ENCODE measurements at regions not wholly inside any gene's neighbourhood (a gene's known extent, or its start where the extent isn't known, plus 50 kb on each side); places are given as distances from the start of the nearest gene placed in this dataset.

DNA sequence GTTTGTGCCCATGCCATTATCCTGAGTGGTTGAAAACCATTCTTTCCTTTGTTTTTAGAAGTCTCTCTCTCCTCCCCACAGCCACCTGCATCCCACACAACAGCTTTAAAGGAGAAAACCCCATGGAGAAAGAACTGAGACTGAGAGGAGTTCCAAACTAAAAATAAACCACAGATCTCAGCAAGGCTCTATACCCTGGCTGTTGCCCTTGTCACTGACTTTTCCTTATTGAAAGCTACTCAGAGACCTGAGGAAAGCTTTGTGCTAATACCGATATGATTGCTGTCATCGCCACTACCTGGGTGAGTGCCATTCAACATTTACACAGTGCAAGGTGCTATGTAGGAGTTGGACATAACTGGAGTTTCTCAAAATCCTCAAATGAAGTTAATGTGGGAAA, 55.5 kb upstream of the RASGRP1 start:
- TF ChIP-seq MYC (IDR thresholded peaks at IDR 0.05; ENCODE audit: borderline replicate concordance, low read length), result no peak
- TF ChIP-seq, protein P1, sequence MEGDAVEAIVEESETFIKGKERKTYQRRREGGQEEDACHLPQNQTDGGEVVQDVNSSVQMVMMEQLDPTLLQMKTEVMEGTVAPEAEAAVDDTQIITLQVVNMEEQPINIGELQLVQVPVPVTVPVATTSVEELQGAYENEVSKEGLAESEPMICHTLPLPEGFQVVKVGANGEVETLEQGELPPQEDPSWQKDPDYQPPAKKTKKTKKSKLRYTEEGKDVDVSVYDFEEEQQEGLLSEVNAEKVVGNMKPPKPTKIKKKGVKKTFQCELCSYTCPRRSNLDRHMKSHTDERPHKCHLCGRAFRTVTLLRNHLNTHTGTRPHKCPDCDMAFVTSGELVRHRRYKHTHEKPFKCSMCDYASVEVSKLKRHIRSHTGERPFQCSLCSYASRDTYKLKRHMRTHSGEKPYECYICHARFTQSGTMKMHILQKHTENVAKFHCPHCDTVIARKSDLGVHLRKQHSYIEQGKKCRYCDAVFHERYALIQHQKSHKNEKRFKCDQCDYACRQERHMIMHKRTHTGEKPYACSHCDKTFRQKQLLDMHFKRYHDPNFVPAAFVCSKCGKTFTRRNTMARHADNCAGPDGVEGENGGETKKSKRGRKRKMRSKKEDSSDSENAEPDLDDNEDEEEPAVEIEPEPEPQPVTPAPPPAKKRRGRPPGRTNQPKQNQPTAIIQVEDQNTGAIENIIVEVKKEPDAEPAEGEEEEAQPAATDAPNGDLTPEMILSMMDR (IDR thresholded peaks at IDR 0.05), result no peak
- TF ChIP-seq, protein P2, sequence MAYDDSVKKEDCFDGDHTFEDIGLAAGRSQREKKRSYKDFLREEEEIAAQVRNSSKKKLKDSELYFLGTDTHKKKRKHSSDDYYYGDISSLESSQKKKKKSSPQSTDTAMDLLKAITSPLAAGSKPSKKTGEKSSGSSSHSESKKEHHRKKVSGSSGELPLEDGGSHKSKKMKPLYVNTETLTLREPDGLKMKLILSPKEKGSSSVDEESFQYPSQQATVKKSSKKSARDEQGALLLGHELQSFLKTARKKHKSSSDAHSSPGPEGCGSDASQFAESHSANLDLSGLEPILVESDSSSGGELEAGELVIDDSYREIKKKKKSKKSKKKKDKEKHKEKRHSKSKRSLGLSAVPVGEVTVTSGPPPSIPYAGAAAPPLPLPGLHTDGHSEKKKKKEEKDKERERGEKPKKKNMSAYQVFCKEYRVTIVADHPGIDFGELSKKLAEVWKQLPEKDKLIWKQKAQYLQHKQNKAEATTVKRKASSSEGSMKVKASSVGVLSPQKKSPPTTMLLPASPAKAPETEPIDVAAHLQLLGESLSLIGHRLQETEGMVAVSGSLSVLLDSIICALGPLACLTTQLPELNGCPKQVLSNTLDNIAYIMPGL (CRISPR knock-in tag; IDR thresholded peaks at IDR 0.05; ENCODE audit: borderline replicate concordance), result no peak
- TF ChIP-seq RCOR1 (IDR thresholded peaks at IDR 0.05; ENCODE audit: low read depth, low read length), result no peak
- no peak for TF ChIP-seq CHD4 (IDR thresholded peaks at IDR 0.05; ENCODE audit: borderline replicate concordance)
- TF ChIP-seq, protein P3, sequence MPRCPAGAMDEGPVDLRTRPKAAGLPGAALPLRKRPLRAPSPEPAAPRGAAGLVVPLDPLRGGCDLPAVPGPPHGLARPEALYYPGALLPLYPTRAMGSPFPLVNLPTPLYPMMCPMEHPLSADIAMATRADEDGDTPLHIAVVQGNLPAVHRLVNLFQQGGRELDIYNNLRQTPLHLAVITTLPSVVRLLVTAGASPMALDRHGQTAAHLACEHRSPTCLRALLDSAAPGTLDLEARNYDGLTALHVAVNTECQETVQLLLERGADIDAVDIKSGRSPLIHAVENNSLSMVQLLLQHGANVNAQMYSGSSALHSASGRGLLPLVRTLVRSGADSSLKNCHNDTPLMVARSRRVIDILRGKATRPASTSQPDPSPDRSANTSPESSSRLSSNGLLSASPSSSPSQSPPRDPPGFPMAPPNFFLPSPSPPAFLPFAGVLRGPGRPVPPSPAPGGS (IDR thresholded peaks at IDR 0.05), result no peak
- TF ChIP-seq POLR2A (IDR thresholded peaks at IDR 0.05; ENCODE audit: low read length), result no peak
- TF ChIP-seq RARB (CRISPR knock-in tag; IDR thresholded peaks at IDR 0.05), result no peak
- TF ChIP-seq KDM1A (IDR thresholded peaks at IDR 0.05; ENCODE audit: low read depth), result no peak
- TF ChIP-seq EP300 (IDR thresholded peaks at IDR 0.05), result no peak
- TF ChIP-seq ZFP36 (IDR thresholded peaks at IDR 0.05; ENCODE audit: borderline replicate concordance, partially characterized antibody), result no peak
- TF ChIP-seq JUNB (IDR thresholded peaks at IDR 0.05), result no peak
- no peak for TF ChIP-seq MAFK (IDR thresholded peaks at IDR 0.05; ENCODE audit: partially characterized antibody)
- TF ChIP-seq HOXB13 (CRISPR knock-in tag; IDR thresholded peaks at IDR 0.05; ENCODE audit: low read depth), result no peak

Measured in A549 (cell line).